Neuronal stem cell (in vitro differentiated cells): ENCODE measurements at regions not wholly inside any gene's neighbourhood (a gene's known extent, or its start where the extent isn't known, plus 50 kb on each side); places are given as distances from the start of the nearest gene placed in this dataset.

Experiments used
- DNase-seq: peaks from one replicate; pipeline ENCODE4 v3.0.0-alpha.2; 2013; ENCODE audit warnings: low spot score
- H2AFZ ChIP-seq: one replicate; pipeline ENCODE4 v1.6.1; 2013; ENCODE audit warnings: mild to moderate bottlenecking, low read length, inconsistent platforms
- H2AK5ac ChIP-seq: 2 replicates; pipeline ENCODE4 v1.6.1; 2013; ENCODE audit warnings: low read depth, mild to moderate bottlenecking, inconsistent platforms, low read length, moderate library complexity, mixed read lengths
- H2BK120ac ChIP-seq: 2 replicates; pipeline ENCODE4 v1.6.1; 2013; ENCODE audit warnings: low read depth, mild to moderate bottlenecking, inconsistent platforms, low read length, moderate library complexity, mixed read lengths
- H2BK12ac ChIP-seq: one replicate; pipeline ENCODE4 v1.6.1; 2013; ENCODE audit warnings: low read length, inconsistent platforms
- H2BK15ac ChIP-seq: 2 replicates; pipeline ENCODE4 v1.6.1; 2013; ENCODE audit warnings: mild to moderate bottlenecking, low read length, inconsistent platforms, mixed read lengths
- H2BK5ac ChIP-seq: one replicate; pipeline ENCODE4 v1.6.1; 2013; ENCODE audit warnings: inconsistent platforms, mild to moderate bottlenecking, low read length, moderate library complexity
- H3K14ac ChIP-seq: one replicate; pipeline ENCODE4 v1.6.1; 2013; ENCODE audit warnings: low read length, inconsistent platforms
- H3K18ac ChIP-seq: 2 replicates; pipeline ENCODE4 v1.6.1; 2013; ENCODE audit warnings: low read length, inconsistent platforms
- H3K23ac ChIP-seq: 2 replicates; pipeline ENCODE4 v1.6.1; 2013; ENCODE audit warnings: low read depth, mild to moderate bottlenecking, mixed read lengths, low read length, inconsistent platforms; ENCODE audit not compliant: poor library complexity
- H3K27ac ChIP-seq: replicated peaks from 3 replicates; pipeline ENCODE4 v1.5.1; 2013; ENCODE audit warnings: low read length, inconsistent platforms
- H3K27me3 ChIP-seq, 3 experiments: 2 replicates each; pipeline ENCODE4 v1.6.1; 2013; ENCODE audit warnings: low read length in 3 of 3, mild to moderate bottlenecking in 2 of 3, inconsistent platforms in 1 of 3, low read depth in 1 of 3, mixed read lengths in 1 of 3, moderate library complexity in 1 of 3; ENCODE audit not compliant: control insufficient read depth in 3 of 3, insufficient read depth in 3 of 3
- H3K36me3 ChIP-seq, 2 donors: replicated peaks in 1 of 2; 2 replicates each; pipeline ENCODE4 v1.6.1; 2013; ENCODE audit warnings: low read length in 2 of 2; ENCODE audit not compliant: control insufficient read depth in 2 of 2, insufficient read depth in 2 of 2
- H3K4ac ChIP-seq: 2 replicates; pipeline ENCODE4 v1.6.1; 2013; ENCODE audit warnings: inconsistent platforms, mild to moderate bottlenecking, low read length, moderate library complexity
- H3K4me1 ChIP-seq, 2 donors: 1 replicate in 1 of 2; 2 replicates in 1 of 2; pipeline ENCODE4 v1.6.1; 2013; ENCODE audit warnings: low read length in 2 of 2, low read depth in 1 of 2; ENCODE audit not compliant: control insufficient read depth in 2 of 2, insufficient read depth in 1 of 2
- H3K4me2 ChIP-seq: one replicate; pipeline ENCODE4 v1.6.1; 2013; ENCODE audit warnings: mild to moderate bottlenecking, low read length, inconsistent platforms; ENCODE audit not compliant: insufficient read depth, poor library complexity, severe bottlenecking
- H3K4me3 ChIP-seq, 2 donors: 2 replicates each; pipeline ENCODE4 v1.5.1; 2013; ENCODE audit warnings: low read length in 2 of 2, mild to moderate bottlenecking in 2 of 2, inconsistent platforms in 1 of 2, moderate library complexity in 1 of 2
- H3K79me1 ChIP-seq: one replicate; pipeline ENCODE4 v1.6.1; 2013; ENCODE audit warnings: low read depth, mild to moderate bottlenecking, inconsistent platforms, low read length, moderate library complexity
- H3K9ac ChIP-seq: one replicate; pipeline ENCODE4 v1.6.1; 2013; ENCODE audit warnings: mild to moderate bottlenecking, low read depth, low read length, inconsistent platforms; ENCODE audit not compliant: poor library complexity
- H3K9me3 ChIP-seq, 2 donors: replicated peaks in 1 of 2; 2 replicates each; pipeline versions ENCODE3 to v1.6.1; 2013; ENCODE audit warnings: low read length in 2 of 2, mild to moderate bottlenecking in 2 of 2, inconsistent platforms in 1 of 2, low read depth in 1 of 2, mixed read lengths in 1 of 2, moderate library complexity in 1 of 2; ENCODE audit not compliant: control insufficient read depth in 2 of 2, insufficient read depth in 1 of 2
- H4K8ac ChIP-seq: one replicate; pipeline ENCODE4 v1.6.1; 2013; ENCODE audit warnings: low read depth, mild to moderate bottlenecking, inconsistent platforms, low read length, moderate library complexity
- H4K91ac ChIP-seq: one replicate; pipeline ENCODE4 v1.6.1; 2013; ENCODE audit warnings: low read length, low read depth, mild to moderate bottlenecking, inconsistent platforms; ENCODE audit not compliant: poor library complexity
- WGBS, 2 donors: extraction: QIAGEN DNeasy Blood & Tissue Kit; methylation state at CpG; one replicate each; pipeline ENCODE4 v1.1.7; 2013; ENCODE audit warnings: missing lambda C conversion rate in 2 of 2, mixed read lengths in 1 of 2; ENCODE audit not compliant: insufficient read length in 2 of 2, insufficient replicate concordance in 1 of 2; ENCODE audit errors: extremely low coverage in 2 of 2; 5-methylcytosine and 5-hydroxymethylcytosine counted together

DNA sequence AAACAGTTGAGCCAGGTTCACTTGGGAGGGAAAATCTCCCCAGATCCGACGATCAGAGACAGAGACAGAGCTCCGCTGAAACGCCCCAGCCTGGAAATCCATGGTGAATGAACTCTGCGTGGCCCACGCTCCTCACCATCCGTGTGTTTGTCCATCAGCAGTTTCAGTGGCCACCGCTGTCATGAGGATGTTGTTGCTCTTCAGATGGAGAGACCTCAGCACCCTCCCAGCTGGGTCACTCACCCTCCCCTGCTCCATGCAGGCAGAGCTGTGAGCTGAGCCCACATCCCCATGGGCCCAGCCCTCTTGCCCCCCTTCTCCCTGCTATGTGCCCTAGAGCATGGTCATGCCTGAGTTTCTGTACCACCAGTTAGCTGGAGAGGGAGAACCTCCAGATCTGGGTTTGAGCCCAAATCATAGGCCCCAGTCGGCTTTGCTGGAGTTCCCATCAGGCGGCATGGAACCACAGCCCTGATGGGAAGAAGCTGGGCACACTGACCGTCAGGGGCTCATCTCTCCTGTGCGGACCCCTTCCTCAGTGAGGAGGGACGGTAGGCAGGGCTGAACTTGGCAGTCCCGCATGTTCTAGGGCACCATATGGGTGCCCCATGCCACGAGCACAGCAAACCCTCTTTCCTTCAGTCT lies 154.4 kb upstream of the COL5A1 start:
- Histone ChIP-seq H2AFZ (no peak overlapping the region), H3K23ac (peak overlapping the region; percentile 43), H3K4me3 (no peak overlapping the region), H3K4ac (no peak overlapping the region), H3K18ac (peak overlapping the region; percentile 39), H3K79me1 (no peaks in the 10 kb centered on the region), H3K9me3 (no peaks in the 10 kb centered on the region), H3K27ac (no peak overlapping the region), H2BK12ac (no peak overlapping the region), H2AK5ac (peak overlapping the region; percentile 70), H4K91ac (no peak overlapping the region), H3K27me3 (peaks cover 0 to 52% (median 0%) of the 10 kb centered on the region in 3 experiments), H2BK15ac (no peak overlapping the region), H3K4me2 (no peak overlapping the region), H2BK5ac (no peak overlapping the region), H2BK120ac (no peak overlapping the region), H3K9ac (no peak overlapping the region), H3K14ac (peak overlapping the region; percentile 85), H4K8ac (no peak overlapping the region), H3K4me1 (no peaks in the 10 kb centered on the region), H3K36me3 (no peaks in the 10 kb centered on the region)
- no CpG with 5 or more reads among the region's 15 CpGs for WGBS, 2 donors
- no peak for DNase-seq

GRCh38 chr9:134488331-134489280 lies 153.0 kb upstream of the COL5A1 start:
- no peak overlapping the region for H4K91ac ChIP-seq
- H2BK15ac ChIP-seq, result no peak overlapping the region
- no peak for DNase-seq
- H3K9ac ChIP-seq, result peak overlapping the region; percentile 67
- H3K27ac ChIP-seq, result no peak overlapping the region
- H3K36me3 ChIP-seq, result no peaks in the 10 kb centered on the region
- H2BK5ac ChIP-seq, result no peak overlapping the region
- peaks cover 0 to 12% of the 10 kb centered on the region in 2 donors for H3K4me1 ChIP-seq
- WGBS, 2 donors, result no CpG with 5 or more reads among the region's 32 CpGs
- peak overlapping the region; percentile 67 for H3K23ac ChIP-seq
- H2BK12ac ChIP-seq, result no peak overlapping the region
- H3K14ac ChIP-seq, result no peak overlapping the region
- H3K79me1 ChIP-seq, result no peaks in the 10 kb centered on the region
- peak overlapping the region; percentile 38 for H2AK5ac ChIP-seq
- peak overlapping the region; percentile 81 for H3K18ac ChIP-seq
- H2AFZ ChIP-seq, result no peak overlapping the region
- H2BK120ac ChIP-seq, result peak overlapping the region; percentile 82
- no peaks in the 10 kb centered on the region for H3K9me3 ChIP-seq
- no peak overlapping the region for H3K4ac ChIP-seq
- H3K4me3 ChIP-seq, result no peak overlapping the region
- H3K4me2 ChIP-seq, result no peak overlapping the region
- H4K8ac ChIP-seq, result no peak overlapping the region
- H3K27me3 ChIP-seq, result peaks cover 0 to 55% (median 0%) of the 10 kb centered on the region in 3 experiments

- no peak overlapping the region for H3K4ac ChIP-seq
- H3K23ac ChIP-seq, result no peak overlapping the region
- H3K27me3 ChIP-seq, result peaks cover 0 to 55% (median 0%) of the 10 kb centered on the region in 3 experiments
- no peak overlapping the region for H3K4me2 ChIP-seq
- H3K9ac ChIP-seq, result no peak overlapping the region
- no peak overlapping the region for H3K14ac ChIP-seq
- no peak overlapping the region for H3K4me3 ChIP-seq
- H3K4me1 ChIP-seq, result peaks cover 0 to 12% of the 10 kb centered on the region in 2 donors
- no peak overlapping the region for H3K18ac ChIP-seq
- H4K91ac ChIP-seq, result no peak overlapping the region
- no peaks in the 10 kb centered on the region for H3K9me3 ChIP-seq
- WGBS, 2 donors, result no CpG with 5 or more reads among the region's 13 CpGs
- H3K79me1 ChIP-seq, result no peaks in the 10 kb centered on the region
- H3K36me3 ChIP-seq, result no peaks in the 10 kb centered on the region
- no peak overlapping the region for H2BK5ac ChIP-seq
- no peak overlapping the region for H2BK120ac ChIP-seq
- H4K8ac ChIP-seq, result no peak overlapping the region
- H2AK5ac ChIP-seq, result peak overlapping the region; percentile 16
- no peak overlapping the region for H2AFZ ChIP-seq
- no peak overlapping the region for H2BK15ac ChIP-seq
- no peak overlapping the region for H2BK12ac ChIP-seq
- no peak overlapping the region for H3K27ac ChIP-seq
- DNase-seq, result no peak
These were observed 151.8 kb upstream of the COL5A1 start for GRCh38 chr9:134489621-134490408.
